ENCODE measurements at regions not wholly inside any gene's neighbourhood (a gene's known extent, or its start where the extent isn't known, plus 50 kb on each side); places are given as distances from the start of the nearest gene placed in this dataset.
"Not testable (repeated sequence)": the region's sequence is repeated elsewhere in the genome, so short reads cannot be mapped to it uniquely, and the experiment has no call there.

DNA sequence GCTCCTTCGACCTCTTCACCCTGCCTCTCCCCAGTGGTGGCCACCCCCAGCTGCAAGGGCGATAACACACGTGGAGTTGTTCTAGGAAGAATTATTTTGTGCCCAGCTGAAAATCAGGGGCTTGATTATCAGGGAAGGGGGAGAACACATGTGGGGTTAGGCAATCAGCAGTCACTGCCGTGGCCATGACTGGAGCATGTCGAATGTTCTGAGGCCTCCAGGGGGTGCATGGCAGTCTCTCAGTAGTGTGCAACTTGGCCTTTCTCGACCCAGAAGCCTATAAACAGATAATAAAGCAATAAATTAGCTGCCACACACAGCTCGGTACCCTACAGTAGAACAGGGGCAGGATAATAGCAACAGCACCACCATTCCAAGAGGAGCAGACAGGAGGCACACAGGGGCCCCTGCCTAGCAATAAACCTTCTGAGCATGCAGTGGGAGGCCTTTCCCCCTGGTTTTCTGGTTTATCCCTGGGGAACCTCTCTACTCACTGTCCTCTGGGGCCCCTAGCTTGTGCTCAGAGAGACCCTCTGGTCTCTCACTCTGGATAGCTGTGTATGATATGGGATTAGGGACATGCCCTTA, 308.2 kb upstream of the PLGLB2 start:
- H3K27me3 Mint-ChIP-seq (ENCODE audit: insufficient read depth); H3K36me3 Mint-ChIP-seq (ENCODE audit: low read depth); intact Hi-C loops (cut with micrococcal nuclease); H3K4me3 Mint-ChIP-seq; DNase-seq (ENCODE audit: low spot score); H3K27ac Mint-ChIP-seq; H3K9me3 Mint-ChIP-seq: not testable (repeated sequence)
- peaks cover 34% of the 10 kb centered on the region for H3K4me1 Mint-ChIP-seq (ENCODE audit: low read depth)

DNA sequence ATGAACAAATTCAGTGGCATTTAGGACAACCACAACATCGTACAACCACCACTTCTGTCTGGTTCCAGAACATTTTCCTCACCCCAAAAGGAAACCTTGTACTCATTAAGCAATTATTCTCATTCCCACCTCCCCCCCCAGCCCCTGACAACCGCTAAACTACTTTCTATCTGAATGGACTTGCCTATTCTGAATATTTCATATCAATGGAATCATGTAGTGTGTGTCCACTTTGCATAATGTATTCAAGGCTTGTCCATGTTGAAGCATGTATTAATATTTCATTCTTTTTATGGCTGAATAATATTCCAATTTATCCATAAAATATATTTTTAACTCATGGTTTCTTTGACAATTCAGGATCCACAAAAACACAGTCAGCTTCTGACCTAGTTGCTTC, 307.2 kb upstream of the PLGLB2 start:
- H3K4me1 Mint-ChIP-seq (ENCODE audit: low read depth) = peaks cover 40% of the 10 kb centered on the region
- not testable (repeated sequence) for H3K9me3 Mint-ChIP-seq

DNA sequence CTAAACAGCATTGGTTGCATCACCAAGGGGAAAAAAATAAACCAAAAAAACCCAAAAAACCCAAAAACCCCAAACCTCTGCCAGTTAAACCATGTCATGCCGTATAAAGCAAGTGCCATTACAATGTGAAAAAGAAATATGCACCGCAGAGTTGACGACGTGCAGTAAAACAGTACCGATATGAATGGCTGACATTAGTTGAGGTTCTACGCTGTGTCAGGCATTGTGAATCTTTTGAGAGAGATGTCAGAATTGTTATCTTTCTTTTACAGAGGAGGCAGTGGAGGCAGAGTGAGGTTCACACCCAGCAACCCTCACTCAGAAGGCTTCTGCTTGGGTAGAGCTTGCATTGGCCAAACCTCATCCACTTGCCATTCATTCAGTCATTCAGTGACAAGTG, 306.5 kb upstream of the PLGLB2 start:
- Mint-ChIP-seq H3K27ac (peak overlapping the region; percentile 77), H3K4me1 (ENCODE audit: low read depth) (peaks cover 43% of the 10 kb centered on the region), H3K4me3 (peak overlapping the region; percentile 31)
- DNase-seq (ENCODE audit: low spot score); intact Hi-C loops (cut with micrococcal nuclease); H3K36me3 Mint-ChIP-seq (ENCODE audit: low read depth); H3K27me3 Mint-ChIP-seq (ENCODE audit: insufficient read depth); H3K9me3 Mint-ChIP-seq: not testable (repeated sequence)

More for the DNA sequence above, 307.2 kb upstream of the PLGLB2 start:
- peak overlapping the region; percentile 40 for H3K4me3 Mint-ChIP-seq
- DNase-seq (ENCODE audit: low spot score); H3K36me3 Mint-ChIP-seq (ENCODE audit: low read depth); intact Hi-C loops (cut with micrococcal nuclease); H3K27me3 Mint-ChIP-seq (ENCODE audit: insufficient read depth); H3K27ac Mint-ChIP-seq: not testable (repeated sequence)

- intact Hi-C loops (cut with micrococcal nuclease); H3K27me3 Mint-ChIP-seq (ENCODE audit: insufficient read depth); H3K36me3 Mint-ChIP-seq (ENCODE audit: low read depth); H3K9me3 Mint-ChIP-seq: not testable (repeated sequence)
- DNase-seq (ENCODE audit: low spot score) = peak; percentile 38
- H3K4me3 Mint-ChIP-seq = peak overlapping the region; percentile 67
- H3K27ac Mint-ChIP-seq = peak overlapping the region; percentile 82
- peaks cover 43% of the 10 kb centered on the region for H3K4me1 Mint-ChIP-seq (ENCODE audit: low read depth)
Observed at GRCh38 chr2:87442983-87443577, 304.8 kb upstream of the PLGLB2 start.

- peaks cover 39% of the 10 kb centered on the region for H3K4me1 Mint-ChIP-seq (ENCODE audit: low read depth)
- H3K36me3 Mint-ChIP-seq (ENCODE audit: low read depth); DNase-seq (ENCODE audit: low spot score); H3K4me3 Mint-ChIP-seq; H3K27ac Mint-ChIP-seq; H3K9me3 Mint-ChIP-seq; intact Hi-C loops (cut with micrococcal nuclease); H3K27me3 Mint-ChIP-seq (ENCODE audit: insufficient read depth): not testable (repeated sequence)
Observed at GRCh38 chr2:87444951-87445350, 302.9 kb upstream of the PLGLB2 start.

DNA sequence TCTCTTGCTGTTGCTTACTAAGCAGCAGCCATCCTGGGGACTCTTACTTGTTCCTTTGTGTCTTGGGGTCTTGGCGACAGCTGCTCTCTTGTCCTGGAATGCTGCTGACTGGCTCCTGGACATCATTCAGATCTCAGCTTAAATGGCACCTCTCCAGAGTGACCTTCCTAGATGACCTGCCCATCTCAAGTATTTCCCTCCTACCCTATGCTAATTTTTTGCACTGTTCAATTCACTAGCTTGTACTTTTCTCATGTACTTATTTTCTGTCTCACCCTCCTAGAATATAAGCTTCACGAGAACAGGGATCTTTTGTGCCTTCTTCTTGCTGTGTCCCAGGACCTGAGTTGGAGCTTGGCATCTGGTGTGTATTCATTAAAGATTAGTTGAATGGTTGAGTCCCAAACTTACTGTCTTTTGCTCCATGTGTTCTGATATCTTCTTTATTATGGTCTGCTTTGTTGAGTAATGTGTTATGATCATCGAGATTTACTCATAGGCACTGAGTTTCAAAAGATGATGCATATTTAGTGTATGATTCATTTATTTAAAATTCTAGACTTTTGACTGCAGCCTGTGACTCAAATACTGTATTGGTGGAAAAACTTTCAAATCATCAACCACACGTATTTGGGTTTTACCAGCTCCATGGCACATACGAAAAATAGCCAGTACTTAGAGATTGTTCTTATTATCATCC, 302.1 kb upstream of the PLGLB2 start:
- intact Hi-C loops (cut with micrococcal nuclease); DNase-seq (ENCODE audit: low spot score); H3K27me3 Mint-ChIP-seq (ENCODE audit: insufficient read depth); H3K9me3 Mint-ChIP-seq; H3K36me3 Mint-ChIP-seq (ENCODE audit: low read depth): not testable (repeated sequence)
- Mint-ChIP-seq H3K27ac (peak overlapping the region; percentile 95), H3K4me1 (ENCODE audit: low read depth) (peaks cover 39% of the 10 kb centered on the region), H3K4me3 (peak overlapping the region; percentile 60)

GRCh38 chr2:87446313-87446696, 301.6 kb upstream of the PLGLB2 start:
- intact Hi-C loops (cut with micrococcal nuclease); H3K27ac Mint-ChIP-seq: not testable (repeated sequence)

GRCh38 chr2:87449462-87449980, 298.4 kb upstream of the PLGLB2 start:
- DNase-seq (ENCODE audit: low spot score); H3K9me3 Mint-ChIP-seq; H3K27me3 Mint-ChIP-seq (ENCODE audit: insufficient read depth); H3K27ac Mint-ChIP-seq; H3K4me3 Mint-ChIP-seq; H3K36me3 Mint-ChIP-seq (ENCODE audit: low read depth); intact Hi-C loops (cut with micrococcal nuclease): not testable (repeated sequence)
- H3K4me1 Mint-ChIP-seq (ENCODE audit: low read depth) = peaks cover 25% of the 10 kb centered on the region

More at GRCh38 chr2:87446313-87446696, 301.6 kb upstream of the PLGLB2 start:
- not testable (repeated sequence) for DNase-seq (ENCODE audit: low spot score); H3K27me3 Mint-ChIP-seq (ENCODE audit: insufficient read depth); H3K4me3 Mint-ChIP-seq; H3K36me3 Mint-ChIP-seq (ENCODE audit: low read depth); H3K9me3 Mint-ChIP-seq
- H3K4me1 Mint-ChIP-seq (ENCODE audit: low read depth) = peaks cover 33% of the 10 kb centered on the region

GRCh38 chr2:87452193-87452592, 295.7 kb upstream of the PLGLB2 start:
- DNase-seq (ENCODE audit: low spot score); H3K4me3 Mint-ChIP-seq; H3K27me3 Mint-ChIP-seq (ENCODE audit: insufficient read depth); H3K9me3 Mint-ChIP-seq; H3K27ac Mint-ChIP-seq; H3K36me3 Mint-ChIP-seq (ENCODE audit: low read depth); intact Hi-C loops (cut with micrococcal nuclease): not testable (repeated sequence)
- peaks cover 14% of the 10 kb centered on the region for H3K4me1 Mint-ChIP-seq (ENCODE audit: low read depth)

DNA sequence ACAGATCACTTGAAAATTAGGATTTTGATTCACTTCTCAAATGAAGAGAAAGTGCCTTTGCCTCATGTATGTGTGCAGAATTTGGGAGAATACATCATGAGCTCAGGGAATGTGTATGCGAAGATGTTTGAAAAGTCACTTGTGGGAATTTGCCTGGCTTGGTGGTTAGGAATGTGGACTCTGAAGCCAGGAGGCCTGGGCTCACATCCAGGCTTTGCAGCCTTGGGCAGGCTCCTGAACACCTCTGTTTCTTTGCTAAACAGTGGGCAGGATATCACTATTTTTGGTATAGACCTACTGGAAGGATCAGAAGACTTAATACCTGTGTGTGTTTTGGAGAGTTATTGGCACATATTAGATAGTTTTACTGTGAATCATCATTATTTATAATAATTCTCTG, 295.0 kb upstream of the PLGLB2 start:
- H3K27me3 Mint-ChIP-seq (ENCODE audit: insufficient read depth); H3K27ac Mint-ChIP-seq; intact Hi-C loops (cut with micrococcal nuclease); DNase-seq (ENCODE audit: low spot score); H3K36me3 Mint-ChIP-seq (ENCODE audit: low read depth); H3K9me3 Mint-ChIP-seq: not testable (repeated sequence)
- Mint-ChIP-seq H3K4me3 (peak overlapping the region; percentile 42), H3K4me1 (ENCODE audit: low read depth) (peaks cover 14% of the 10 kb centered on the region)

DNA sequence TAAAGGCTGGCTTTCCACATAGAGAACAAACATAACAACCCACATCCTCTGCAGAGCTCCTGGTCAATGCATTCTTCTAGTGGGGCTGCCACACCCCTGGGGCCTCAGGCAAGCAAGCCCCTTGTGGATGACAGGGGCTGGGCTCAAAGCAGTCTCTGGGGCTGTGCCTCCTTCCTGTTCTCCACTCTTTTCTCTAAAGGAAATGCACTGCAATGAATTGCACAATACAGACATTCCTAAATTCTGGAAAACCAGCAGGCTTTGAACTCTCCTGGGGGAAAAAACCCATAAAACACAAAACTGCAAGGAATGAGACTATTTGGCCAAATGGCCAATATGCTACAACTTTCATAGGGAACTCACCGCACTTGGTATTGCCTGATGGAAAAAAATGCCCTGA, 293.9 kb upstream of the PLGLB2 start:
- H3K9me3 Mint-ChIP-seq; H3K27me3 Mint-ChIP-seq (ENCODE audit: insufficient read depth); H3K4me3 Mint-ChIP-seq; intact Hi-C loops (cut with micrococcal nuclease); DNase-seq (ENCODE audit: low spot score); H3K27ac Mint-ChIP-seq: not testable (repeated sequence)
- Mint-ChIP-seq H3K4me1 (ENCODE audit: low read depth) (peaks cover 23% of the 10 kb centered on the region), H3K36me3 (ENCODE audit: low read depth) (peaks cover 15% of the 10 kb centered on the region)

DNA sequence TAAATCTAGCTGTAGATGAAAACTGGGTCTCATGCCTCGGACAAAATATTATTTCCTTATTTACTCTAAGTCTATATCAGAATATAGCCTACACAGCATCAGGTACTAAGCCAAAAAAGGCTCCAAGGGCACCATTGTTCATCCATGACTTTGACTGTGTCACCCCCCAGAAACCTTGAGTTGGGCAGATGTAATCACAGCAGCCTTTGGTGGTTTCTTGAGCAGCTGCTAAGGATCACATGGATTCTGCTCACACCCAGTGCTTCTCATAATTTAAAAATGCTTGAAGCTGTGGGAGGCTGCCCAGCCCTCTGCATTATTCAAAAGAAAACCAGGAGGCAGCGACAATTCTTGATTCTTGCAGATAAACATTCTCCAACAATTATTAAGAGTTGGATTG, 293.5 kb upstream of the PLGLB2 start:
- H3K9me3 Mint-ChIP-seq; intact Hi-C loops (cut with micrococcal nuclease); H3K27me3 Mint-ChIP-seq (ENCODE audit: insufficient read depth); H3K4me3 Mint-ChIP-seq; DNase-seq (ENCODE audit: low spot score); H3K27ac Mint-ChIP-seq: not testable (repeated sequence)
- peaks cover 18% of the 10 kb centered on the region for H3K36me3 Mint-ChIP-seq (ENCODE audit: low read depth)
- H3K4me1 Mint-ChIP-seq (ENCODE audit: low read depth) = peaks cover 23% of the 10 kb centered on the region

DNA sequence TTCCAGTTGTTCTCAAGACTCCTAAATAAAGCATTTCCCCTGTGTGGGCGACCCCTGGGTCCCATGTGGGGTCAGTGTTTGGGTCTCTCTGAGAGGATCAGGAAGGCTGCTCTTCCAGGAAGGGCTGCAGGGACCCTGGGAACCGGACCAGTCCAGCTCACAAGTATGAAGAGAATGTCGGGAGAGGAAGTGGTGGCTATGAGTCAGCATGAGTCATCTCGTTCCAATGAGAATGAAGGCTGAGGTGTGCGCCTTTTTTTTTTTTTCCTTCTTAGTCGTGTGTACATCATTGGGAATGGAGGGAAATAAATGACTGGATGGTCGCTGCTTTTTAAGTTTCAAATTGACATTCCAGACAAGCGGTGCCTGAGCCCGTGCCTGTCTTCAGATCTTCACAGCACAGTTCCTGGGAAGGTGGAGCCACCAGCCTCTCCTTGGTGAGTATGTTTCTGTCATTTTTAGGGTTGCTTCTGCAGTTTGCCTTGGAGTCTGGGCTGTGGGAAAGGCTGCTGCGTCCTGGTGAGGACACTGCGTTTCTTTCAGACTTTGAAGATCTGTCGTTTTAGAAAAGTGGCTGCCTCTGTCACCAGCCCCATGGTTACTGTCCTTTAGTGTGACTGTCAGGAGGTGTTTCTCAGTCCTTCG, 292.6 kb upstream of the PLGLB2 start:
- H3K36me3 Mint-ChIP-seq (ENCODE audit: low read depth) = peaks cover 19% of the 10 kb centered on the region
- peak overlapping the region; percentile 73 for H3K27ac Mint-ChIP-seq
- H3K27me3 Mint-ChIP-seq (ENCODE audit: insufficient read depth); DNase-seq (ENCODE audit: low spot score); H3K9me3 Mint-ChIP-seq; intact Hi-C loops (cut with micrococcal nuclease): not testable (repeated sequence)
- H3K4me1 Mint-ChIP-seq (ENCODE audit: low read depth) = peaks cover 23% of the 10 kb centered on the region
- peak overlapping the region; percentile 81 for H3K4me3 Mint-ChIP-seq

Data from activated T-helper 1 cell treated with anti-CD3 and anti-CD28 coated beads, Interleukin-12 subunit alpha, Interleukin-12 subunit beta, Interleukin-2, Interleukin-4 antibody, amounts not matched to agents 30 ng/mL and 10 ng/mL and 1 ng/mL, durations not matched to agents 14 hours and 24 hours and 36 hours (primary cell).